ENCODE measurements at regions not wholly inside any gene's neighbourhood (a gene's known extent, or its start where the extent isn't known, plus 50 kb on each side); places are given as distances from the start of the nearest gene placed in this dataset.
"Not testable (repeated sequence)": the region's sequence is repeated elsewhere in the genome, so short reads cannot be mapped to it uniquely, and the experiment has no call there.

DNA sequence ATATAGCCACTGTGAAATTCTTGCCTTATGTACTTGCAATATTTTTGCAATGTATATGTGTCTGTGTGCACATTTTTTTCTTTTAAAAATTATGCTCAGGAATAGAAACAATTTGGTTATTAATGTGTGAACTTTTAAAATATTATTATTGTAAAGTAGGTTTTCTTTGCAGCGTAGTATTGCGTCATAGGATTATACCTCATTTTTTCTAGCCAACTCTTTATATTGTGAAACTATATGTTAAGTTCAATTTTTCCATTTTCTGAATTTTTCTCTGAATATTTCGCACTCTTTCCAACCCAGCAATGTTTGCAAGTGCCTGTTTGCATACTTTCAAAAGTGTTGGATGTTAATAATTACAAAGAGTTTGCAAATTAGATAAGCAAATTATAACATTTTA, 471.6 kb upstream of the LMO3 start:
- no peak for DNase-seq

DNA sequence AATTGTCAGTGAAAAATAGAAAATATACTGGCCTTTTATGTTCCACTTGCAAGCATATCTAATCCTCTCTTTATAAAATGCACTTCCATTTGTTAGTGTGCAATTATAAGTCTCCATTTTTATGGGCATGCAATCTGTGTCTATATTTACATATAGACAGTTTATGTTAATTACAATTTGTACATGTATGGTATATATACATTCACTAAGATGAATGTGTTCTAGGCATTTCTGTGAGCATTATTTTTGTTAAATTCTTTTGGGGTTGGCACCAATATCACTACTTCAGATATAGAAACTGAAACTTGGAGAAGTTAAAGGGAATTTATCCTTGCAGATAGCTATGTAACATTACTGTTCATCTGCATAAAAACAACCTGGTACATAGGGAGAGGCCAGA, 470.8 kb upstream of the LMO3 start:
- DNase-seq: no peak

DNA sequence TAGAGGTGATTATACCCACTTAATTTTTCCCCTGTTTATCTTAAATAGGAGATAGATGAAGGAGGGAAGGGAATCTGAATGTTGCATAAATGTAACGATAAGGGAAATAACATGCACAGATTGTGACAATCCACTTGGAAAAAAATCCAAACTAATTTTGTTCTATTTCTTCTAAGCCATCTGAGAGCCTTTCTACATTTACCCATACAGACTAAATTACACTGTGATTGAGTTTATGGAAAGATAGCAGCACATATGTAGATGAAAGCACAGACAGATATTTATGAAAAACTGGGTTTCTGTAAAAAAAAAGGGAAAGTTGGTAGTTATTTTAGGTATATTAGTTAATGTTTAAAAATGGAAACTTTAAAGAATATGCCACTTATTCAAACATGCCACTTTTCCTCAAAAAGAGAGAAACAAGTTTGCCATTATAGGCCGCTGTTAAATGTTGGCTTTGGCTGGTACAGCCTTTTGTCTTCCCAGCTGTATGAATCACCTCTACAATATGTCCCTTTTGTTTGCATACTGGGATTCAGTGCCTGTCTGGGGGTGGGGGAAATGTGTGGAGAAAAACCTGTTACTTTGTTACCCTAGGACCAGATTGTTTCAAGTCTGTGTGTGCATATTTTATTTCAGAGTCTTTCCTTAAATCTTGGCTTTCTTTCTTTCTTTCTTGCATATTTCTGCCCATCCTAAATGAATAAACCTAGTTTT, 470.2 kb upstream of the LMO3 start:
- no peak for DNase-seq

DNA sequence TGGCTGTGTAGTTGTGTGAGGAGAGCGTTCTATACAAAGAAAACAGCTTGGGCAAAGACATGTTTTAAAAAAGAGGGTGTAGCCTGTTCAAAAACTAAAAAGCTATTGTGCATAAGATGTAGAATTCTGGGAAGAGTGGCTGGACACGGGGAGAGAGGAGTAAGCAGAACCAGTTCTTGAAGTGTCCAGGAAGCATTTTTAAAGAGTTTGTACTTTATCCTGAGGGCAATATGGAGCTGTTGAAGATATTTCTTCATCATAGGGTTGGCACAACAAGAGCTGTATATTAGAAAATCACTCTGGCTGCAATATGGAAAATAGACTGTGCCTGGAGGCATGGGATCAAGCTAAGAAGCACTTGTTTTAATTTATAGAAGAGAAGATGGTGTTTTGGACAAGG, 458.9 kb upstream of the LMO3 start:
- no peak for DNase-seq

DNA sequence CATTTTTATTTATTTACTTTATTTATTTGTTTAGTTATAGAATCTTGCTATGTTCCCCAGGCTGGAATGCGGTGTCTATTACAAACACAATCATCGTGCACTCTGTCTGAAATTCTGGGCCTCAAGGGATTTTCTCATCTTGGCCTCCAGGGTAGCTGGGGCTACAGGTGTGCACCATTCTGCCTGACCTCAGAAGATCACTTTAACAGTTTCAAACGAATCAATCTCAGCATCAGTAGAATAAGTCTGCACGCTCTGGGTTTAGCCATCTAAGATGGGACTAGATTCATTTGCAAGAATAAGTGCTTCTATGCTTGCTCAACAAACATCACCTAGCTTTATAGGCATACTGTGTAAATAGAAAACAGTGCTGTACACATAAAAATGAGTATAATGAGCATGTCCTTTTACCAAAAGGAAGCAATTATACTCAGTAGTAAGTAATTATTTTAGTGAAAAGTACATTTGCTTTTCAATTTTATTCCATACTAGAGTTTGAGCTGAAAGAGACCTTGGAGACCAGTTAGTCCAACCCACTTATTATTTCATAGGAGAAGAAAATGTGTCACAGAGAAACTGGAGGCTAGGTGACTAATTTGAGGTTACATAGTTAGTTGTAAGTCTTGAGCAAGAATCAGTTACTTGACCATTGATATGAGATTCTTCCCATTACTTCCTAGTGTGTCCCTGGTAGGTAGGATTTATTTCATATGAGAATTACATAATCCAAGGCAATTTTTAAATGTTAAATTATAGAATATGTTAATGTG, 456.5 kb upstream of the LMO3 start:
- no peak for DNase-seq

DNA sequence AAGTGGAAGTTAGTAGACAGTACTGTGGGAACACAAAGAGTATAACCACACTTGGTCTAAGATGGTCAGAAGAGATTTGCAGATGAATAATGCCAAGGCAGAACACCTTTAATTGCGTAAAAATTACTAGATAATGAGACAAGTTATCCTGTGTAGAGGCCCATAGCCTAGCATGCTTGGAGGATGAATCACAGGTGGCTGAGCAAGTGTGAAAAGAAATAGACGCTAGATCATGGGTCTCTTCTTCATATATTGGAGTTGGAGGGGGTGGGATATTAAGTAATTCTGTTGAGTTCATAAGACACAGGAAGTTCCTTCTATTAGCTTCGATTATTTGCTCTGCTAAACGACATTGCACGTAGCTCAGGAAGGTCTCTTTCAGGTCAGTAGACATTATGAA, 454.3 kb upstream of the LMO3 start:
- DNase-seq: no peak

DNA sequence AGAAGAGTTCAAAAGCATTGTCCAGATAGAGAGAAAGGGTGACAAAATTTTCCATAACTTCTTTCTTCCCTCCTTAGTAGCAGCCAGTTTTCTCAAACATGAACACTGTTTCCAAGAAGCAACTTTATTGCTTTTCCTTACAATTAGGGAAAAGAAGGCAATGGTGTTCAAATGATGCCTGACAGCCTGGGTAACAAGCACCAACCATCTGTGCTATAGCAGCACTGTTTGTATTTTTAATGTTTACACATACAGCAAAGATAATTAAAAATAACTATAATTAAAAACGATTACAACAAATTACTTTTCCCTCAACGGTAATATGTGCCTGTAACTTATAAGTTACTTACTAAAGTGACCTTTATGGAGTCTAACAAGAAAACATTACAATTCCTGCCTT, 450.6 kb upstream of the LMO3 start:
- no peak for DNase-seq

DNA sequence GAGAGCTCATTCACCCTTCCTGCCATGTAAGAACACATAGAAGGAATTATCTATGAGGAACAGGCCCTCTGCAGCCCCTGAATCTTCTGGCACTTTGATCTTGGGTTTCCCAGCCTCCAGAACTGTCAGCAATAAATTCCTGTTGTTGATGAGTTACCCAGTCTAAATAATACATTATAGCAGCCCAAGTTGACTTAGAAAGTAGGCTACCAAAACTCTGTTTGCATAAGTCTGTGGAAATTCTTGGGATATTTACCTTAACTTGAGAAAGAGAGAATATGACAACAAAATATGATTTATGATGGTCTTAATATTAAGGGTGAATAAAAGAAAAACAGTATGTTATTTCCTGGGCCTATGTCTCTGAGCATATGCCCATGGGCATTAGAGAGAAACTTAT, 433.0 kb upstream of the LMO3 start:
- no peak for DNase-seq

DNA sequence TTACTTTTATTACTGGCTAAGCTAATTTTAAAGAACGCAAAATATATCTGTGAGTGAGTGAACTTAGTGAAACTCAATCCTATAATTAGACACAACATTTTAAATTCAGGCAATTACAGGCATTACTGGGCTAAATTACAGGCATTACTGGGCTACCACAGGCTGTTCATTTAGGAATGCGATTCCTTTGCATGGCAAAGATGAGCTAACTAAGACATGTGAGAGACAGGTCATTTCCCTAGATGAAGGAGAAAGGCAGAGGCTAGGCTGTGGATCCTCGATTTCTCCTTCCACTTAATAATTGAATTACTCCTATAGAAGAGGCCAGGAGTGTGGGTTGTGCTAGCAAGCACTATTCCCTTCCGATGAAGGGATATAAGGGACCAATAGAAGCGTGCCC, 429.4 kb upstream of the LMO3 start:
- DNase-seq: no peak

DNA sequence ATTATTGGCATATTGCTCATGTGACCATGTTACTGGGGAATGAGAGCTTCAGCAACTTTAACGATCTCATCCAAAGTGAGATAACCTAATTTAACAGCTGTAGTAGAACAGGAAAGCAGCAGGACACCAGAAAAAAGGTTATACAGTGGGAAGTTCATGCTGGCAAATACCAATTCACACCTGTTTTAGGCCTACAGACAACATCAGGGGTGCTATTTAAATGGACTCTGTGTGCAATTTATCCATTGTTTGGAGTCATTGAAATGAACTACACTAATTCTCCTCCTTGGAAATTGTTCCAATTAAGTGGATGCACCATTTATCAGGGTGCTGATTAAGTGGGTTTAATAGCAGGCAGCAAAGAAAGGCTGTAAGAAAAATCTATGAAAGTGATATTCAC, 424.4 kb upstream of the LMO3 start:
- no peak for DNase-seq

DNA sequence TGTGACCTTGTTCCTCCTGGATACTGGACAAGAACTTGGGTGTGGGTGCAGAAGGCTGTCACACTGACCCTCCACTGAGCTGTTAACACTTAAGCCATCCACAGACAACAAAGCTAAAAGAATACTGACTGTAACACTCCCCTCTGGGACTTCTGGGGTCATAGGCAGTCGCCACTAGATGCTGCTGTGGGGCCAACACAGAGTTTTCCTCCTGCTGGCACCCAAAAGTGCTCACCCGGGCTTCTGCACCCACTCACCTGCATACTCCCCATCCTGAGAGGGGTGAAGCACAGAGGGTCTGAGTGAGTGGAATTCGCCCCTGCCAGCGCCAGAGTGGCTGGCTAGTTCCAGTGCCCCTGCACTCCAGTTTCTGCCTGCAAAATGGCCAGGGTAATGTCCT, 422.4 kb upstream of the LMO3 start:
- DNase-seq: no peak

DNA sequence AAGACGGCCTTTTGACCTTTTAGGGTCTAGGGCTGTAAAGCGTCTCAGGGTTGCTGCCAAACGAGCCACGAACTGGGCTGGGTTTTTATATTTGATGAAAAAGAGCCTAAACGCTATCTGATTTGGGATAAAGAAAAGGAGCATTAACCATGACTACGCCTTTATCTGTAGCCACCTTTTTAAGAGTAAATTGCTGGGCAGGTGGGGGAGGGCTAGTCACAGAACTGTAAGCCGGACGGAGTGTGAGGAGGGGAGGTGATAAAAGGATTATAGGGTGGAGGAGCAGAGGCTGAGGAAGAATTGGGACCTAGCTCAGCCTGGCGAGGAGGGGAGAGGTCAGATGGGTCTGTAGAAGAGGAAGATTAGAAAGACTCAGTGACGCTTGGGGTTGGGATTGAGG, 419.5 kb upstream of the LMO3 start:
- not testable (repeated sequence) for DNase-seq

DNA sequence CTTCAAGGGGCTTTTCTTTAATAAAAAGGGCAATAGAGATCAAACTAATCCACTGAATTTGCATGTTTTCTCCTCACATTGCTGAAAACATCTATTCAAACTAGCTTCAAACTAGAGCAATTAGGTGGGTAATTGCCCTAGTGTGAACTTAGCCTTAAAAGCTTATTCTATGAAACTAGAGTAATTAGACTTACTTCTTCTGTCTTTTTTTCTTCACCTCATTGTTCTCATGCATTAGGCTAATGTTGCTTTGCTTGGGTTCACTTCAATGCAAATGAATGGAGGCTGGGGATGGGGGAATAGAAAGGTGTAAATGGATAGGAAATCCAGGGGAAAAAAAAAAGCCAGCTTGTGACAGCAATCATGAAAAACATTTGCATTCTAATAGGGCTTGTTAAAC, 414.8 kb upstream of the LMO3 start:
- no peak for DNase-seq

DNA sequence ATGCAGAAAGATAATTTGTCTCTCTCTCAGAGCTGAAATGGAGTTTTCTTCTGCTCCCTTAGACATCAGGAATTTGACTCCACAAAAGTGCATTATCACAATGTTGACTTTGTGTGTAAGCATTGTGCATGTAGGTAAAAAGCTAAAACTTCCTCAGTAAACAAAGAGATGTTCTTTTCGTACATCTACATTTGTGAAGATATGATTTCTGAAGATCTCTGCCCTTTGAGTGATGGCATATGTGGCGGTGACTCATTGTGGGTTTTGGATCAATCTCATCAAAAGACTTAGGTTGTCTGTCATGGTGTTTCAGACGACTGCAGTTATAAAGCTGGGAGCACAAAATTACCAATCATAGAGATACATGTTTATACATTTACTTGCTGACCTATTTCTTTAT, 411.4 kb upstream of the LMO3 start:
- no peak for DNase-seq

DNA sequence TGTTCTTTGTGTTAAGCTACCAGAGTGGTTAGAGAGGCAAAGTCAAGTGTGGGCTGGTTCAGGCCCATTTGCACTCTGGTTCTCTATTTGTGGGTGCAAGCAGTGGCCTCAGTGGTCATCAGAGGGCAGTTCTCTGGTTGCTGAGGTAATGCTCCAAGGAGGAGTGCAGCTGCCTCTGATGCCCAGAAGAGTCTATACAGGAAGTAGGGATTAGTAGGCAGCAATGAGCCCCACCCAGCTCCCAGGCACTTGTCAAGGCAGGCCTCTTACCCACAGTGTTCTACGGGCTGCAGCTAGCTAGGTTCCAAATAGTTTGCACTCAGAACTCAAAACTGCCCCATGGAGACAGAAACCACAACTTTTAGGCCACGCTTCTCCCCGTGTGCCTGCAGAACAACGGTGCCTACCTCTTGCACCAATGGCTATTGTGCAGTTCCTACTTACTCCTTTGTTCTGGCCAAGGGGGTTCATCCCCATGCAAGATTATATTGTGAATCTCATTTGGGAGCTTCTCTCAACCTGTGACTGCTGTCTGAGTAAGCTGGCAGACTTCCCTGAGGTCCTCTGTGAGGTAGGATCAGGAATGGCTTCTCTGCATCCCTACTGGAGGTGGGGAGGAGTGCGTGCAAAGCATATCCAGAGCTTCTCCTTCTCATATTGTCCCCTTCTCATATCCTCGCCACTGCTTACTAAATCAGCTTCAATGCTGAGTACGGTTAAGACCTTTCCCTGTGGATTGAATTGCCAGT, 410.3 kb upstream of the LMO3 start:
- DNase-seq: no peak

DNA sequence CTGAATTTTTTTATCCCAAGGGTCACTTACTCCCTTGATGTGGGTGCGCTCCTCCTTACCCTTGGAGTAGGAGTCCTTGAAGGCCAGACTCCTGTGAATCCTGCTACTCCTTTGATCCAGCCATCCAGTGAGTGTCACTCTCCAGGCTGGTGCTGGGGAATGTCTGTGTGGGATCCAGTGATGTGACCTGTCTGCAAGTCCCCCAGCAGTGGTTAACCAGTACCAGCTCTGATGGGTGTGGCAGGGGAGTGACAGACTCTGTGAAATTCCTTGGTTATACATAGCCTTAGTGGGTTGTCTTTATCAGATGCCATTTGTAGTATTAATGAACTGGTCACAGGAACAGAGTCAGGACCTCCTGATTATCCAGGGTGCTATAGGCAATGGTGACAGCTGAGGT, 409.5 kb upstream of the LMO3 start:
- DNase-seq: no peak

DNA sequence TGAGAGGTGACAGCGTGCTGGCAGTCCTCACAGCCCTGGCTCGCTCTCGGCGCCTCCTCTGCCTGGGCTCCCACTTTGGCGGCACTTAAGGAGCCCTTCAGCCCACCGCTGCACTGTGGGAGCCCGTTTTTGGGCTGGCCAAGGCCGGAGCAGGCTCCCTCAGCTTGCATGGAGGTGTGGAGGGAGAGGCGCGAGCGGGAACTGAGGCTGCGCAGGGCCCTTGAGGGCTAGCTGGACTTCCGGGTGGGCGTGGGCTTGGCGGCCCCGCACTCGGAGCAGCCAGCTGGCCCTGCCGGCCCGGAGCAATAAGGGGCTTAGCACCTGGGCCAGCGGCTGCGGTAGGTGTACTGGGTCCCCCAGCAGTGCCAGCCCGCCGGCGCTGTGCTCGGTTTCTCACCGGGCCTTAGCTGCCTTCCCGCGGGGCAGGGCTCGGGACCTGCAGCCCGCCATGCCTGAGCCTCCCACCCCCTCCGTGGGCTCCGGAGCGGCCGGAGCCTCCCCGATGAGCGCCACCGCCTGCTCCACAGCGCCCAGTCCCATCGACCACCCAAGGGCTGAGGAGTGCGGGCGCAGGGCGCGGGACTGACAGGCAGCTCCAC, 401.6 kb upstream of the LMO3 start:
- DNase-seq: not testable (repeated sequence)

DNA sequence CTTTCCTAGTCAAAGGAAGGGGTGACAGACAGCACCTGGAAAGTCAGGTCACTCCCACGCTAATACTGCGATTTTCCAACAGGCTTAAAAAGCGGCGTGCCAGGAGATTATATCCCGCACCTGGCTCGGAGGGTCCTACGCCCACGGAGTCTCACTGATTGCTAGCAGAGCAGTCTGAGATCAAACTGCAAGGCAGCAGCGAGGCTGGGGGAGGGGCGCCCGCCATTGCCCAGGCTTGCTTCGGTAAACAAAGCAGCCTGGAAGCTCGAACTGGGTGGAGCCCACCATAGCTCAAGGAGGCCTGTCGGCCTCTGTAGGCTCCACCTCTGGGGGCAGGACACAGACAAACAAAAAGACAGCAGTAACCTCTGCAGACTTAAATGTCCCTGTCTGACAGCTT, 392.6 kb upstream of the LMO3 start:
- not testable (repeated sequence) for DNase-seq

DNA sequence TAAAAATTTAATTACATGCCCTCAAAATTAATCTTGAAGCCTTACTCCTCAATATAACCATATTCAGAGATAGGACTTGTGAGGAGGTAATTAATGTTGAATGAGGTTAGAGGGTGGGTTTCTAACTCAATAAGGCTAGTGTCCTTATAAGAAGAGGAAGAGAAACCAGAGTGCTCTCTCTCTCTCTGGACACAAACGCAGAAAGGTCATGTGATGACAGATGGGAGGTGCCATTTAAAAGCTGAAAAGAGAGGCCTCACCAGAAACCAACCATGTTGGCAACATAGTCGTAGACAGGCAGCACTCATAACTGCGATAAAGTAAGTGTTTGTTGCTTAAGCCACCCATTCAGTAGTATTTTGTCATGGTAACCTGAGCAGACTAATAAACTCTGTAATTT, 378.5 kb upstream of the LMO3 start:
- DNase-seq: no peak

DNA sequence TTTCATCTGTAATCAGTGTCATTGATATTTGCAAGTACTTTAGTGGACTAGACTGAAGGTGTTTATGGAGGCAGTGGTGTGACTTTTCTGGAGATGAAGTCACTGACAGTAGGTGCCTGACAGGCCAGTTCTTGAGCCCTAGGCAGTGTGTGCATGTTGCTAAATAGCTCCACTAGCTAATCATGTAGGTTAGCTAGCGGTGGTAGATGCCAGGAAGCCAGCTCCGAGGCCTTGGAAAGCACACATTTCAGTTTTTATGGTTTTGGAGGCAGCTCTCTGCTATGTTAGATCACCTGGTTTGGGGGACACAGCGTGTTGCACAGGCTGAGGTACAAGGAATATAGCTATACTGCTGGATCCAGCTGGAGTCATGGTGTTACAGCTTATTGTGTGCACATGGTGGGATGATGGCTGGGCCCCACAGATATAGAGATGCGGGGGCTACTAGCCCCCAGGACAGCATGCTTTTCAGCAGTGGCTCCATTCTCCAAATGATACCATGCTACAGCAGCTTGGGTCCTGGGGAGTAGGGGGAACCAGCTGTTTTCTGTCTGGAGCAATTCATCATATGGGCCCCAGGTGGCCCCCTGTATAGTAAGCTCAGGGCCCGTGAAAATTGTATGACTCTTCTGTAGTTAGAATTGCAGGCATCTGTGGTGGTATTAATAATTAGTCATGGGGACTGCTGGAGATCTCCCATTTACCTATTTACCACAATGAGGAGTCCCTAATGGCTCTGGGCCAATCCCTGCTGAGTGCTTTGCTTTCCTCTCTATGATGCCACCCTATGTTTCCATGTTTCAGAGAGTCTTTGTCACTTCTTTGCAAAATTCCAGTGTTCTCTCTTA, 367.2 kb upstream of the LMO3 start:
- no peak for DNase-seq

DNA sequence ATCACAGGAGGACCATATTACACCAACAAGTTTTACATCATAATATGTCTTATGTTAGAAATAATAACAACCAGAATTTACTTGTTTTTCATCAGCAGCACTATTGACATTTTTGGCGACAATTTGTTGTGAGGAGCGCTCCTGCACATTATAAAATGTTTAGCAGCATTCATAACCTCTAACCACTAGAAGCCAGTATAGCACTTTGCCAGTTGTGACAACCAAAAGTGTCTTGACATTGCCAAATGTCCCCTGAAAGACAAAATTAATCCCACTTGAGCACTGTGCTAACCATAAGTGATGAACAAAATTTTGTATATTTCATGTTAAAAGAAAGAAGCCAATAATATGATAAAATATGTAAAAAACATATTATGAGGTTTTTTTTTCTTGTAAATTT, 356.9 kb upstream of the LMO3 start:
- no peak for DNase-seq

DNA sequence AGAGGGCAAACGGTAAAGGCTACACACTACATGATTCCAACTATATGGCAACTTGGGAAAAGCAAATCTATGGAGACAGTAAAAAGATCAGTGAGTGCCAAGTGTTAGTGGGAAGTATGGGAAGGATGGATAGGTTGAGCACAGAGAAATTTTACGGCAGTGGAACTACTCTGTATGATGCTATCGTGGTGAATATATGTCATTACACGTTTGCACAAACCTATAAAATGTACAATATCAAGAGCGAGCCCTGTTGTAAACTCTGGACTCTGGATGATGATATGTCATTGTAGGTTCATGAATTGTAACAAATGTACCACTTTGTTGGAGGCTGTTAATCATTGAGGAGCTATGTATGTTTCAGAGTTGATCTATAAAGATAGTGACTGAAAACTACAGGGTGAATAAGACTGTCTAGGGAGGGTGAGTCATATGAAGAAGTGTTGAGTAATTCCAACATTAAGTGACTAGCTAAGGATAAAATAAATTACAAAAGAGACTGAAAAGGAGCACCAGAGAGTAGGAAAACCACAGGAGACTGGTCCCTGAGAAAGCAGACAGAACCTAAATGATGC, 349.2 kb upstream of the LMO3 start:
- no peak for DNase-seq
